Cardiac muscle cell (in vitro differentiated cells and primary cell): ENCODE measurements at regions not wholly inside any gene's neighbourhood (a gene's known extent, or its start where the extent isn't known, plus 50 kb on each side); places are given as distances from the start of the nearest gene placed in this dataset.

Experiments
- DNase-seq, 2 donors: peaks; one replicate each; pipeline versions ENCODE4 v3.0.0 to v3.0.0-alpha.2; 2010 to 2017; ENCODE audit warnings: low read depth in 1 of 2, low spot score in 1 of 2
- H3K27ac ChIP-seq: fragments of 200-600 bp; sonication (generic); 2 replicates; pipeline ENCODE4 v1.5.1; 2016
- H3K27me3 ChIP-seq: fragments of 200-600 bp; sonication (generic); 2 replicates; pipeline ENCODE4 v1.6.0; 2016; ENCODE audit warnings: control low read depth
- H3K36me3 ChIP-seq: fragments of 200-600 bp; sonication (generic); 2 replicates; pipeline ENCODE4 v1.5.1; 2016; ENCODE audit warnings: control low read depth
- H3K4me1 ChIP-seq: fragments of 200-600 bp; sonication (generic); 2 replicates; pipeline ENCODE4 v1.8.1; 2017; ENCODE audit warnings: low read depth, mild to moderate bottlenecking, mixed run types
- H3K4me3 ChIP-seq: fragments of 200-600 bp; sonication (generic); 2 replicates; pipeline ENCODE4 v1.5.1; 2016; ENCODE audit warnings: mild to moderate bottlenecking
- H3K9me3 ChIP-seq: fragments of 200-600 bp; sonication (generic); 2 replicates; pipeline ENCODE4 v1.5.1; 2017; ENCODE audit warnings: low read depth, mild to moderate bottlenecking, control low read depth
- TF ChIP-seq, protein P1 (sequence below): IDR thresholded peaks from 2 replicates; pipeline ENCODE4 v1.5.1; 2012; ENCODE audit warnings: low read depth, mild to moderate bottlenecking, low read length

DNA sequence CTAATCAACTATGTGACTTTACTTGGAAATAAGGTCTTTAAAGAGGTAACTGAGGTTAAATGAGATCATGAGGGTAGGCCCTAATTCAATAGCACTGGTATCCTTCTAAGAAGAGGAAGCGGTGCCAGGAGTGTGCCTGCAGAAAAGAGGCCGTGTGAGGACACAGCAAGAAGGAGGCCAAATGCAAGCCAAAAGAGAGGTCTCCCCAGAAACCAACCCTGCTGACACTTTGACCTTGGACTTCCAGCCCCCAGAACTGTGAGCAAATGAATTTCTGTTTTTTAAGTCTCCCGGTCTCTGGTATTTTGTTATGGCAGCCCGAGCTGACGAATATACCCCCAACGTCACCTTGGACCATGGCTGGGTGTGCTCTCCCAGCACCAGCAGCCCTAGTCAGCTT lies 257.5 kb upstream of the NCKAP5 start:
- TF ChIP-seq, protein P1, sequence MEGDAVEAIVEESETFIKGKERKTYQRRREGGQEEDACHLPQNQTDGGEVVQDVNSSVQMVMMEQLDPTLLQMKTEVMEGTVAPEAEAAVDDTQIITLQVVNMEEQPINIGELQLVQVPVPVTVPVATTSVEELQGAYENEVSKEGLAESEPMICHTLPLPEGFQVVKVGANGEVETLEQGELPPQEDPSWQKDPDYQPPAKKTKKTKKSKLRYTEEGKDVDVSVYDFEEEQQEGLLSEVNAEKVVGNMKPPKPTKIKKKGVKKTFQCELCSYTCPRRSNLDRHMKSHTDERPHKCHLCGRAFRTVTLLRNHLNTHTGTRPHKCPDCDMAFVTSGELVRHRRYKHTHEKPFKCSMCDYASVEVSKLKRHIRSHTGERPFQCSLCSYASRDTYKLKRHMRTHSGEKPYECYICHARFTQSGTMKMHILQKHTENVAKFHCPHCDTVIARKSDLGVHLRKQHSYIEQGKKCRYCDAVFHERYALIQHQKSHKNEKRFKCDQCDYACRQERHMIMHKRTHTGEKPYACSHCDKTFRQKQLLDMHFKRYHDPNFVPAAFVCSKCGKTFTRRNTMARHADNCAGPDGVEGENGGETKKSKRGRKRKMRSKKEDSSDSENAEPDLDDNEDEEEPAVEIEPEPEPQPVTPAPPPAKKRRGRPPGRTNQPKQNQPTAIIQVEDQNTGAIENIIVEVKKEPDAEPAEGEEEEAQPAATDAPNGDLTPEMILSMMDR, result no peak

DNA sequence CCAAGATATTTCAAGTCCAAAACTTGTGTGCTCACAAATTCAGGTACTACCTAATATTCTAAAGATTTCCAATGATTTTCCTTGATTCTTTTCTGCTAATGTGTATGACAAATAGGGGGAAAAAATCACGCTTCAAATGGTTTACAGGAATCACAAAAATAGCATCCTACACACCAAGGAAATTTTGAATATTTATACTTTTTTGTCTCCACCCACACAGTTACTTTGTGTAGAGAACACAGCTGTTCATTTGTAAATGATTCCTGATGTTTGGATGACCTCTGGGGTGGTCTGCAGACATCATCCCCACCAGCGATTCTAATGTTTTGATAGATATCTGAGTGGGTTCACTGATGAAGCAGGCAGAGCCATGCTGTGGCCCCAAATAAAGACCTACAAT lies 260.6 kb upstream of the NCKAP5 start:
- H3K27me3 ChIP-seq, result no peaks in the 10 kb centered on the region
- H3K27ac ChIP-seq, result no peak overlapping the region
- TF ChIP-seq, protein P1, result no peak
- no peaks in the 10 kb centered on the region for H3K4me1 ChIP-seq
- no peaks in the 10 kb centered on the region for H3K9me3 ChIP-seq
- H3K36me3 ChIP-seq, result no peaks in the 10 kb centered on the region
- DNase-seq, result no peak
- no peak overlapping the region for H3K4me3 ChIP-seq

More for the DNA sequence above, 257.5 kb upstream of the NCKAP5 start:
- no peak overlapping the region for H3K4me3 ChIP-seq
- no peaks in the 10 kb centered on the region for H3K27me3 ChIP-seq
- H3K4me1 ChIP-seq, result no peaks in the 10 kb centered on the region
- no peak for DNase-seq
- no peaks in the 10 kb centered on the region for H3K36me3 ChIP-seq
- H3K9me3 ChIP-seq, result no peaks in the 10 kb centered on the region
- no peak overlapping the region for H3K27ac ChIP-seq

DNA sequence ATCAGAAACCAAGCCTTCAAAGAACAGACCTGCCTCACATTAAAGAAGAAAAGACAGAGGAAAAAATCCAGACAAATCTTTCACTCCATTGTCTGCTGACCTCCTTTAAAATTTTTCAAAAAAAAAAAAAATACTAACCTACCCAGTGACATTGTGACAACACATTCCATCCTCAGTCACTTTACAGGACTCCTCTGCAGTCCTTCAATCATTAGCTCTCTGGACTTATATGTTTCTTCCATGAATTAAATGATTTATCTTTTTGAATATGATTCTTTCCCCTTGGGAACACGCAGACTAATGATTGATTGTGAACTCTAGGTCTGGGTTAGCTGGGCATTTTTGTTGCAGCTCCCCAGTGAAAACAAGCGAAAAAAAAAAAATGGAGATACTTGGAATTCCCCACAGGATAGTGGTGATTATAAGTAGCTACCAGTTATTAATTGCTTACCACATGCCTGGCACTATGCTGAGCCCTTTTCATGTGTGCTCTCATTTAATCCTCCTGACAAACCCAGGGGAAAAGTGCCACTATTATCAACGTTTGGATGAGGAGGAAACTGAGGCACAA lies 261.3 kb upstream of the NCKAP5 start:
- Histone ChIP-seq H3K9me3 (no peaks in the 10 kb centered on the region), H3K36me3 (no peaks in the 10 kb centered on the region), H3K27ac (no peak overlapping the region), H3K27me3 (no peaks in the 10 kb centered on the region), H3K4me1 (no peaks in the 10 kb centered on the region), H3K4me3 (no peak overlapping the region)
- no peak for DNase-seq
- TF ChIP-seq, protein P1, result no peak

DNA sequence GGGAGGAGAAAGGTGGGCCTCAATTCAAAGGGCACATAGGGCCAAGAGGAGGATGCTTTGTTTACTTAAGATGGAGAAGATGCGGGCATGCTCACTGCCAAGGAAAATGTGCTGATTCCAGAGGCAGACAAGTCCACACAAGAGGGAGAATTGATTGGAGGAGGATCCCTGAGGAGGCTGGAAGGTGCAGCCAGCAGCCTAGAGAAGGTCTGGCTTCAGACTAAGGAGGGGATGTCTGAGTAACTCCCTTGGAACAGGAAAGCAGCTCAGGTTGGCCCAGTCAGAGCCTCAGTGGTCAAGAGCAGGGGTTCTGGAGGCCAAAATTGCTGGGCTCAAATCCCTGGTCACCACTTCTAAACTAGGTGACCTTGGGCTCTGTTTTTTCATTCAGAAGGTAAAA lies 265.5 kb upstream of the NCKAP5 start:
- Histone ChIP-seq H3K27ac (no peak overlapping the region), H3K27me3 (no peaks in the 10 kb centered on the region), H3K4me3 (no peak overlapping the region), H3K9me3 (no peaks in the 10 kb centered on the region), H3K4me1 (no peaks in the 10 kb centered on the region), H3K36me3 (no peaks in the 10 kb centered on the region)
- DNase-seq, result no peak
- TF ChIP-seq, protein P1, result no peak

DNA sequence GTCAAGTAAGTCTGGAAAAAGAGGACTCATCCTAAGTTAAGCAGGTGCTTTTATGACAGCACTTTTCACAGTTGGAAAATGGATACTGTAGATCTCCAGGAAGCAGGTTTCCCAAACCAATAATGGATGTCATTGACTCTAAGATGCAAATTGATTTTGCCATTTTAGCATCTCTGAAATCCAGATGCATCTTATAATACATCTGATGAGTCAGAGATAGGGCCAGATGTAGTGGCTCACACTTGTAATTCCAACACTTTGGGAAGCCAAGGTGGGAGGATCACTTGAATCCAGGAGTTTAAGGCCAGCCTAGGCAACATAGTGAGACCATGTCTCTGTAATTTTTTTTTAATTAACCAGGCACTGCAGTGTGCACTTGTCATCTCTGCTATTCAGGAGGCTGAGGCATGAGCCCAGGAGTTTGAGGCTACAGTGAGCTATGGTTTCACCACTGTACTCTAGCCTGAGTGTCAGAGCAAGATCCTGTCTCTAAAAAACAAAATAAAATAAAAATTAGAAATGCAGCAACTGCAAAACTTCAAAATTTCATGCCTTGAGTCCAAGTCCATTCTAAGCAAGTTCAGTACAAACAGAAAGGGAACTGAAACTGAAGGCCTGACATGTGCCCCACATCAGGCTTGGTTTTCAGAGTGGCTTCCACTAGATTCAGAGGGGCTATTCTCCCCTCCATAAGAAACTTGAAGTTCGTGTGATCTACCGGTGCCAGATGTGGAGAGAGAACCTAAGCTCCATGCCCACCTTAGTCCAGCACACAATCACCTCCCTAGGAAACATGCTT lies 267.8 kb upstream of the NCKAP5 start:
- no peak for DNase-seq

More for the DNA sequence above, 267.8 kb upstream of the NCKAP5 start:
- H3K9me3 ChIP-seq, result no peaks in the 10 kb centered on the region
- H3K27ac ChIP-seq, result no peak overlapping the region
- H3K36me3 ChIP-seq, result no peaks in the 10 kb centered on the region
- TF ChIP-seq, protein P1, result no peak
- no peak overlapping the region for H3K4me3 ChIP-seq
- no peaks in the 10 kb centered on the region for H3K27me3 ChIP-seq
- H3K4me1 ChIP-seq, result no peaks in the 10 kb centered on the region
